ENCODE measurements at regions not wholly inside any gene's neighbourhood (a gene's known extent, or its start where the extent isn't known, plus 50 kb on each side); places are given as distances from the start of the nearest gene placed in this dataset.
"Not testable (repeated sequence)": the region's sequence is repeated elsewhere in the genome, so short reads cannot be mapped to it uniquely, and the experiment has no call there.

GRCh38 chr10:28391283-28391682, 88.4 kb upstream of the MPP7 start:
- no peak for DNase-seq (ENCODE audit: low read depth)

- DNase-seq (ENCODE audit: low read depth): peak; percentile 37
These were observed 91.2 kb upstream of the MPP7 start for GRCh38 chr10:28393956-28394568.

- DNase-seq (ENCODE audit: low read depth): no peak
These were observed 93.5 kb upstream of the MPP7 start for GRCh38 chr10:28396331-28396730.

- DNase-seq (ENCODE audit: low read depth): no peak
These were observed 94.4 kb upstream of the MPP7 start for GRCh38 chr10:28397229-28397628.

- DNase-seq (ENCODE audit: low read depth): no peak
These were observed 97.3 kb upstream of the MPP7 start for GRCh38 chr10:28400176-28400575.

- no peak for DNase-seq (ENCODE audit: low read depth)
These were observed 97.8 kb upstream of the MPP7 start for GRCh38 chr10:28400681-28401080.

GRCh38 chr10:28402611-28403073, 99.8 kb upstream of the MPP7 start:
- DNase-seq (ENCODE audit: low read depth): not testable (repeated sequence)

- no peak for DNase-seq (ENCODE audit: low read depth)
These were observed 100.2 kb upstream of the MPP7 start for GRCh38 chr10:28403090-28403489.

- no peak for DNase-seq (ENCODE audit: low read depth)
These were observed 105.4 kb upstream of the MPP7 start for GRCh38 chr10:28408237-28408777.

GRCh38 chr10:28410420-28411135, 107.7 kb upstream of the MPP7 start:
- no peak for DNase-seq (ENCODE audit: low read depth)

GRCh38 chr10:28411136-28411460, 108.2 kb upstream of the MPP7 start:
- no peak for DNase-seq (ENCODE audit: low read depth)

GRCh38 chr10:28411648-28412047, 108.8 kb upstream of the MPP7 start:
- DNase-seq (ENCODE audit: low read depth): no peak

- no peak for DNase-seq (ENCODE audit: low read depth)
These were observed 114.8 kb upstream of the WAC start for GRCh38 chr10:28418069-28418468.

GRCh38 chr10:28425422-28425821, 107.5 kb upstream of the WAC start:
- DNase-seq (ENCODE audit: low read depth): no peak

GRCh38 chr10:28426392-28427159, 106.3 kb upstream of the WAC start:
- DNase-seq (ENCODE audit: low read depth): no peak

GRCh38 chr10:28427376-28427775, 105.5 kb upstream of the WAC start:
- DNase-seq (ENCODE audit: low read depth): no peak

GRCh38 chr10:28429045-28429444, 103.9 kb upstream of the WAC start:
- no peak for DNase-seq (ENCODE audit: low read depth)

GRCh38 chr10:28429573-28430216, 103.2 kb upstream of the WAC start:
- no peak for DNase-seq (ENCODE audit: low read depth)

- DNase-seq (ENCODE audit: low read depth): no peak
These were observed 101.8 kb upstream of the WAC start for GRCh38 chr10:28431139-28431538.

- DNase-seq (ENCODE audit: low read depth): no peak
These were observed 100.7 kb upstream of the WAC start for GRCh38 chr10:28432210-28432676.

GRCh38 chr10:28434063-28434462, 98.9 kb upstream of the WAC start:
- no peak for DNase-seq (ENCODE audit: low read depth)

- no peak for DNase-seq (ENCODE audit: low read depth)
These were observed 90.5 kb upstream of the WAC start for GRCh38 chr10:28442403-28442802.

Data from T follicular helper cell (primary cell).